Type B pancreatic cell (in vitro differentiated cells): ENCODE measurements at regions not wholly inside any gene's neighbourhood (a gene's known extent, or its start where the extent isn't known, plus 50 kb on each side); places are given as distances from the start of the nearest gene placed in this dataset.

Source experiments
- DNase-seq: peaks from one replicate; pipeline ENCODE4 v3.0.0; 2021; ENCODE audit warnings: mixed read lengths; ENCODE audit not compliant: unreplicated experiment; ENCODE audit errors: extremely low spot score
- H3K27ac Mint-ChIP-seq: 2 replicates; pipeline ENCODE4 v1.8.0; 2021; ENCODE audit warnings: mild to moderate bottlenecking, mixed read lengths
- H3K27me3 Mint-ChIP-seq: 2 replicates; pipeline ENCODE4 v1.8.0; 2021; ENCODE audit warnings: mixed read lengths
- H3K36me3 Mint-ChIP-seq: 2 replicates; pipeline ENCODE4 v1.8.0; 2021; ENCODE audit warnings: mixed read lengths
- H3K4me1 Mint-ChIP-seq: one replicate; pipeline ENCODE4 v1.8.0; 2021; ENCODE audit warnings: mixed read lengths; ENCODE audit not compliant: unreplicated experiment
- H3K4me3 Mint-ChIP-seq: 2 replicates; pipeline ENCODE4 v1.8.0; 2021; ENCODE audit warnings: mild to moderate bottlenecking, mixed read lengths
- H3K9me3 Mint-ChIP-seq: 2 replicates; pipeline ENCODE4 v1.8.0; 2021; ENCODE audit warnings: mixed read lengths
- TF ChIP-seq, protein P1 (sequence below): fragments of 200-600 bp; sonication (generic); conservative IDR thresholded peaks from 2 replicates; pipeline ENCODE4 v1.5.0; 2021; ENCODE audit warnings: antibody characterized with exemption, mild to moderate bottlenecking

DNA sequence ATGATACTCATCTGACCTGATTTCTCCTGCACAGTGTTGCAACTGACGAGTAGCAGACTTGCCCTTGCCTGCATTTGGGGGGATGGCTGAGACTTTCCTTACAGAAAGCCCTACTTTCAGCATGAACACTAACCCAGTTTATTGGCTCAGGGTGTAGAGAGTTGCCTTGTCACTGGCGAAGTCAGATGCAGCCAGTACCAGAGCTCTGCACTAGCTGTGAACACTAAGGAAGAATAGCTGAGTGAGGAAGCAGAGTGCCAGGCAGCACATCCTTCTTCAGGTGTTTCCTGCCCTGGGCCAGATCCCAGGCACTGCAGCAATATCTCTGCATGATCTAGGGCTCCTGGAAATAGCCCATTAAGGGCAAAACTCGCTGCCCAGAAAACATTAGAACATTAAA is 154.0 kb upstream of the SYNPR start:
- TF ChIP-seq, protein P1, sequence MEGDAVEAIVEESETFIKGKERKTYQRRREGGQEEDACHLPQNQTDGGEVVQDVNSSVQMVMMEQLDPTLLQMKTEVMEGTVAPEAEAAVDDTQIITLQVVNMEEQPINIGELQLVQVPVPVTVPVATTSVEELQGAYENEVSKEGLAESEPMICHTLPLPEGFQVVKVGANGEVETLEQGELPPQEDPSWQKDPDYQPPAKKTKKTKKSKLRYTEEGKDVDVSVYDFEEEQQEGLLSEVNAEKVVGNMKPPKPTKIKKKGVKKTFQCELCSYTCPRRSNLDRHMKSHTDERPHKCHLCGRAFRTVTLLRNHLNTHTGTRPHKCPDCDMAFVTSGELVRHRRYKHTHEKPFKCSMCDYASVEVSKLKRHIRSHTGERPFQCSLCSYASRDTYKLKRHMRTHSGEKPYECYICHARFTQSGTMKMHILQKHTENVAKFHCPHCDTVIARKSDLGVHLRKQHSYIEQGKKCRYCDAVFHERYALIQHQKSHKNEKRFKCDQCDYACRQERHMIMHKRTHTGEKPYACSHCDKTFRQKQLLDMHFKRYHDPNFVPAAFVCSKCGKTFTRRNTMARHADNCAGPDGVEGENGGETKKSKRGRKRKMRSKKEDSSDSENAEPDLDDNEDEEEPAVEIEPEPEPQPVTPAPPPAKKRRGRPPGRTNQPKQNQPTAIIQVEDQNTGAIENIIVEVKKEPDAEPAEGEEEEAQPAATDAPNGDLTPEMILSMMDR: no peak
- peaks cover 19% of the 10 kb centered on the region for H3K27me3 Mint-ChIP-seq
- H3K36me3 Mint-ChIP-seq: no peaks in the 10 kb centered on the region
- H3K9me3 Mint-ChIP-seq: no peaks in the 10 kb centered on the region
- H3K27ac Mint-ChIP-seq: no peak overlapping the region
- H3K4me3 Mint-ChIP-seq: no peak overlapping the region
- no peak for DNase-seq
- no peaks in the 10 kb centered on the region for H3K4me1 Mint-ChIP-seq

DNA sequence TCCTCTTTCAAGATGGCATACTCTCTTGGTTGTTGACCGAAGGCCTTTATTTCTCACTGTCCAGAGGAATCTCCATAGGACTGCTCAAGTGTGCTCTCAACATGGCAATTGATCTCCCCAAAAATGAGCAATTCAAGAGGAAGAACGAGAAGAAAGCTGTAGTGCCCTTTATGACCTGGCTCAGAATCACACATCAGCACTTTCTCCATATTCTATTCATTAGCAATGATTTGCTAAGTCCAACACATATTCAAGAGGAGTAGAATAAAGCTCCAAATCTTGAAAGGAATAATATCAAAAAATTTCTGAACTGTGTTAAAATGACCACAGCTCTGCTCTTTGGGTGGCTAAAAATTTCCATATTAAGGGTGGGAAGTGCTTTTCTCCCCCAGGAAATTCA is 151.6 kb upstream of the SYNPR start:
- no peaks in the 10 kb centered on the region for H3K4me1 Mint-ChIP-seq

DNA sequence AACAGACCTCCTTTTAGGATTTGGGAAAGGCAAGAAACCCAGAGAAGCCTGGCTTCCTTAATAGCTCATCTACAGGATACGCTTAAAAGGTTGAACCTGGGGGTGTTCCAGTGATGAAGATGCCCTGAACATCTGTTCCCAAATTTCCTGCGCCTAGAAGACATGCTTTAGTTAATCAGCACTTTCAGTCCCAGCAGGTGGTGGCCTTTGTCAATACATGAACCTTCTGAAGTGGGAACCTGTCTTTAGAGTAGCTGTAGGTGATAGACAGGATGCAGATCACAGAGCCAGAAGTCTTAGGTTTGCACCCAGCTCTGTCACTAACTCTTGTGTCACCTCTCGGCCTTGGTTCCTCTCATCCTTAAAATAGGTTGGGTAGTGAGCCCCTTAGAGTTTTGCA is 149.7 kb upstream of the SYNPR start:
- no peaks in the 10 kb centered on the region for H3K4me1 Mint-ChIP-seq
- TF ChIP-seq, protein P1: no peak
- H3K27me3 Mint-ChIP-seq: peaks cover 6% of the 10 kb centered on the region
- H3K27ac Mint-ChIP-seq: no peak overlapping the region
- DNase-seq: no peak
- no peaks in the 10 kb centered on the region for H3K9me3 Mint-ChIP-seq
- H3K36me3 Mint-ChIP-seq: no peaks in the 10 kb centered on the region
- no peak overlapping the region for H3K4me3 Mint-ChIP-seq

More for the DNA sequence above, 151.6 kb upstream of the SYNPR start:
- Mint-ChIP-seq H3K4me3 (no peak overlapping the region), H3K27me3 (peaks cover 18% of the 10 kb centered on the region), H3K36me3 (no peaks in the 10 kb centered on the region), H3K27ac (no peak overlapping the region), H3K9me3 (no peaks in the 10 kb centered on the region)
- no peak for DNase-seq
- TF ChIP-seq, protein P1: no peak

DNA sequence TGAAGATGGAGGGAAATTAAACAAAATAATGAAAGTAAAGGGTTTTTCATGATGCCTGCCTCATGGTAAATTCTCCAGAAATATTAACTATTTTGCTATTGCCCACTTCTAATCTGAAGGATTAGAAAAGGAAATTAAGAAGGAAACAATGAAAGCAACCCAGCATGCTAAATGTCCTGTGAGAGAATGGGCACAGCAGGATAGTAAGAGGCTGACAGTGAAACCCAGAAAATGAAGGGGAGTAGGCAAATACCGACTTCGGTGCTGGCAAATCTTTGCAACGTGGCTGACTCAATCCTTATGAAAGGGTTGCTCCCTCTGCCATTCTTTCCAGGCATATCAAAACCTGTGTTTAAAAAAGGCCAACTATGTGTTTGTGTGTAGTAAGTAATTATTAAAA is 147.5 kb upstream of the SYNPR start:
- Mint-ChIP-seq H3K36me3 (no peaks in the 10 kb centered on the region), H3K4me1 (no peaks in the 10 kb centered on the region), H3K9me3 (no peaks in the 10 kb centered on the region), H3K27ac (no peak overlapping the region), H3K4me3 (no peak overlapping the region), H3K27me3 (peaks cover 3% of the 10 kb centered on the region)
- TF ChIP-seq, protein P1: no peak
- no peak for DNase-seq

DNA sequence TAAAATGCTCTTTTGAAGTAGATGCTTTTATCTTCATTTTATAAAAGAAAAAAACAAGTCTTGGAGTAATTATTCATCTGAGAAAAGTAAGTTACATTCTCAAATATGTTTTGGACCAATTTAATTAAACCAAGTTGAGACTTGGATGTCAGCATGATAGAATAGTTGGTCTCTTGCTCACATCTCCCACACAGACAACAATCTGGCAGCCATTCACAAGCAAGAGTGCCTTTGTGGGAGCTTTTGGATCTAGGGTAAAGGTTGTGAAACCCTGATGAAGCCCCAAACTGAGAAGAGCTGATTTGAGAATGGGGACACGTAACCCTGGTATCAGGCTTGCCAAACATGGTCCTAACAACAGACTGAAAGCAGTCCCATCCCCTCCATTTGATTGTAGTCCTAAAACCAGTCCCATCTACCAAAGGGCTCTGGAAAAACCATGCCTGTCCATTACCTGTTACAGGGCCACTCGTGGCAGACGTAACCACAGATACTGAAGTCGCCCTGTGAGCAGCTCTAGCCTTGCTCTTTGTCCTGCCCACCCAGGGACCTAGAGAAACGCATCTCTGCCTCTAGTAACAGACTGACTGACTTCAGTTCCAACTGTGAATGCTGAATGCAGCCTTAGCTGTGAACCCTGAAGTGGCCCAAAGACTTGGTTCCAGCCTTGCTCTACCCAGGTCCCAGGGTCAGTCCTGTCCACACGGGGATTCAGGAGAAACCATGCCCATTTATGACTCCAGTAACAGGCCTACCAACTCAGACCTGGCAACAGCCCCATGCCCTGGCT is 145.5 kb upstream of the SYNPR start:
- no peak overlapping the region for H3K4me3 Mint-ChIP-seq
- no peaks in the 10 kb centered on the region for H3K9me3 Mint-ChIP-seq
- DNase-seq: no peak
- H3K36me3 Mint-ChIP-seq: no peaks in the 10 kb centered on the region
- no peaks in the 10 kb centered on the region for H3K27me3 Mint-ChIP-seq
- no peaks in the 10 kb centered on the region for H3K4me1 Mint-ChIP-seq
- no peak overlapping the region for H3K27ac Mint-ChIP-seq
- TF ChIP-seq, protein P1: no peak
